CD4-positive, alpha-beta T cell (primary cell): ENCODE measurements at regions not wholly inside any gene's neighbourhood (a gene's known extent, or its start where the extent isn't known, plus 50 kb on each side); places are given as distances from the start of the nearest gene placed in this dataset.

Source experiments
- ATAC-seq: fragments of 200-7000 bp; cut with Tn5 transposase; one replicate; pipeline ENCODE4 v1.10.0; 2022; ENCODE audit warnings: mild to moderate bottlenecking; ENCODE audit not compliant: poor library complexity
- CTCF ChIA-PET: fragments of 350-600 bp; sonication (Branson Sonifier 250); formaldehyde crosslinking; loops from one replicate; lab custom pipeline; 2021; ENCODE audit warnings: antibody characterized with exemption, inconsistent platforms; lab: Charles Lee
- POLR2A ChIA-PET: fragments of 350-600 bp; sonication (Branson Sonifier 250); formaldehyde crosslinking; loops from one replicate; lab custom pipeline; 2021; ENCODE audit warnings: antibody characterized with exemption, inconsistent platforms; lab: Charles Lee
- DNase-seq, 14 experiments: peaks; one replicate each; pipeline ENCODE4 v3.0.0-alpha.2; 2013 to 2020; ENCODE audit warnings: mixed read lengths in 2 of 14
- H3K27ac ChIP-seq, 2 donors: one replicate each; pipeline versions ENCODE4 v1.5.1 to v1.7.0; 2013; ENCODE audit warnings: low read length in 2 of 2, low read depth in 1 of 2, mild to moderate bottlenecking in 1 of 2
- H3K27me3 ChIP-seq, 2 experiments: 1 replicate in 1 of 2; 2 replicates in 1 of 2; pipeline versions ENCODE4 v1.6.1 to v1.7.0; 2013; ENCODE audit warnings: low read length in 2 of 2, control low read depth in 1 of 2, mild to moderate bottlenecking in 1 of 2, moderate library complexity in 1 of 2; ENCODE audit not compliant: insufficient read depth in 2 of 2, control insufficient read depth in 1 of 2
- H3K36me3 ChIP-seq: one replicate; pipeline ENCODE4 v1.6.1; 2013; ENCODE audit warnings: low read length, control low read depth; ENCODE audit not compliant: insufficient read depth
- H3K4me1 ChIP-seq: one replicate; pipeline ENCODE4 v1.6.1; 2013; ENCODE audit warnings: low read length, control low read depth; ENCODE audit not compliant: insufficient read depth
- H3K4me3 ChIP-seq: one replicate; pipeline ENCODE4 v1.5.1; 2013; ENCODE audit warnings: mild to moderate bottlenecking, low read length, moderate library complexity
- H3K9me3 ChIP-seq, 2 experiments: 1 replicate in 1 of 2; 2 replicates in 1 of 2; pipeline versions ENCODE4 v1.6.1 to v1.7.0; 2013; ENCODE audit warnings: low read length in 2 of 2, mild to moderate bottlenecking in 2 of 2, control low read depth in 1 of 2, moderate library complexity in 1 of 2; ENCODE audit not compliant: control insufficient read depth in 1 of 2, insufficient read depth in 1 of 2
- H3K27ac Mint-ChIP-seq: one replicate; pipeline ENCODE4 v1.8.0; 2020; ENCODE audit warnings: mixed read lengths
- H3K27me3 Mint-ChIP-seq: one replicate; pipeline ENCODE4 v1.8.0; 2021; ENCODE audit warnings: mixed read lengths
- H3K36me3 Mint-ChIP-seq: one replicate; pipeline ENCODE4 v1.8.0; 2021; ENCODE audit warnings: low read depth, mixed read lengths
- H3K4me1 Mint-ChIP-seq: one replicate; pipeline ENCODE4 v1.8.0; 2021; ENCODE audit warnings: low read depth, mixed read lengths
- H3K4me3 Mint-ChIP-seq: one replicate; pipeline ENCODE4 v1.8.0; 2020; ENCODE audit warnings: mild to moderate bottlenecking, mixed read lengths
- H3K9me3 Mint-ChIP-seq: one replicate; pipeline ENCODE4 v1.8.0; 2020; ENCODE audit warnings: mixed read lengths
- intact Hi-C, 2 experiments: fragments of 100-400 bp; cut with DNase I in 1 of 2; cut with micrococcal nuclease in 1 of 2; formaldehyde crosslinking; loops; one replicate each; pipeline versions ENCODE4 v1.15.1 to v1.9.0; 2023 to 2025; cut with DNase I, micrococcal nuclease
- TF ChIP-seq, protein P1 (sequence below): fragments of 200-600 bp; IDR thresholded peaks from one replicate; pipeline ENCODE4 v1.8.0; 2022; ENCODE audit warnings: antibody characterized with exemption, mild to moderate bottlenecking

GRCh38 chr11:134785059-134785458, 373.0 kb upstream of the B3GAT1 start:
- intact Hi-C loops, result no loop called here
- DNase-seq, result no peak
- TF ChIP-seq, protein P1, sequence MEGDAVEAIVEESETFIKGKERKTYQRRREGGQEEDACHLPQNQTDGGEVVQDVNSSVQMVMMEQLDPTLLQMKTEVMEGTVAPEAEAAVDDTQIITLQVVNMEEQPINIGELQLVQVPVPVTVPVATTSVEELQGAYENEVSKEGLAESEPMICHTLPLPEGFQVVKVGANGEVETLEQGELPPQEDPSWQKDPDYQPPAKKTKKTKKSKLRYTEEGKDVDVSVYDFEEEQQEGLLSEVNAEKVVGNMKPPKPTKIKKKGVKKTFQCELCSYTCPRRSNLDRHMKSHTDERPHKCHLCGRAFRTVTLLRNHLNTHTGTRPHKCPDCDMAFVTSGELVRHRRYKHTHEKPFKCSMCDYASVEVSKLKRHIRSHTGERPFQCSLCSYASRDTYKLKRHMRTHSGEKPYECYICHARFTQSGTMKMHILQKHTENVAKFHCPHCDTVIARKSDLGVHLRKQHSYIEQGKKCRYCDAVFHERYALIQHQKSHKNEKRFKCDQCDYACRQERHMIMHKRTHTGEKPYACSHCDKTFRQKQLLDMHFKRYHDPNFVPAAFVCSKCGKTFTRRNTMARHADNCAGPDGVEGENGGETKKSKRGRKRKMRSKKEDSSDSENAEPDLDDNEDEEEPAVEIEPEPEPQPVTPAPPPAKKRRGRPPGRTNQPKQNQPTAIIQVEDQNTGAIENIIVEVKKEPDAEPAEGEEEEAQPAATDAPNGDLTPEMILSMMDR, result no peak
- H3K9me3 Mint-ChIP-seq, result no peaks in the 10 kb centered on the region
- H3K36me3 Mint-ChIP-seq, result no peaks in the 10 kb centered on the region
- peaks cover 0 to 24% of the 10 kb centered on the region in 2 experiments for H3K27me3 ChIP-seq
- H3K4me3 ChIP-seq, result no peak overlapping the region
- H3K4me1 ChIP-seq, result no peaks in the 10 kb centered on the region
- ChIA-PET POLR2A (no interaction called here), CTCF (no interaction called here)
- H3K36me3 ChIP-seq, result no peaks in the 10 kb centered on the region
- no peaks in the 10 kb centered on the region for H3K4me1 Mint-ChIP-seq
- no peak for ATAC-seq
- H3K27ac Mint-ChIP-seq, result no peak overlapping the region
- no peak overlapping the region for H3K27ac ChIP-seq
- H3K27me3 Mint-ChIP-seq, result peaks cover 28% of the 10 kb centered on the region
- H3K4me3 Mint-ChIP-seq, result no peak overlapping the region
- no peaks in the 10 kb centered on the region for H3K9me3 ChIP-seq

GRCh38 chr11:134784568-134784967, 372.5 kb upstream of the B3GAT1 start:
- peaks cover 0 to 27% of the 10 kb centered on the region in 2 experiments for H3K27me3 ChIP-seq
- H3K36me3 ChIP-seq, result no peaks in the 10 kb centered on the region
- intact Hi-C loops, result no loop called here
- Mint-ChIP-seq H3K4me1 (no peaks in the 10 kb centered on the region), H3K36me3 (no peaks in the 10 kb centered on the region), H3K27ac (no peak overlapping the region), H3K4me3 (no peak overlapping the region), H3K27me3 (peaks cover 32% of the 10 kb centered on the region), H3K9me3 (no peaks in the 10 kb centered on the region)
- TF ChIP-seq, protein P1, result no peak
- ChIA-PET CTCF (interaction anchor here (0.6 kb wide), 1 partner anchor 31 kb away, joined by 3 read pairs; no protein-coding TSS in a partner anchor), POLR2A (no interaction called here)
- H3K4me1 ChIP-seq, result no peaks in the 10 kb centered on the region
- no peak overlapping the region for H3K27ac ChIP-seq
- H3K9me3 ChIP-seq, result no peaks in the 10 kb centered on the region
- ATAC-seq, result no peak
- no peak for DNase-seq
- no peak overlapping the region for H3K4me3 ChIP-seq

DNA sequence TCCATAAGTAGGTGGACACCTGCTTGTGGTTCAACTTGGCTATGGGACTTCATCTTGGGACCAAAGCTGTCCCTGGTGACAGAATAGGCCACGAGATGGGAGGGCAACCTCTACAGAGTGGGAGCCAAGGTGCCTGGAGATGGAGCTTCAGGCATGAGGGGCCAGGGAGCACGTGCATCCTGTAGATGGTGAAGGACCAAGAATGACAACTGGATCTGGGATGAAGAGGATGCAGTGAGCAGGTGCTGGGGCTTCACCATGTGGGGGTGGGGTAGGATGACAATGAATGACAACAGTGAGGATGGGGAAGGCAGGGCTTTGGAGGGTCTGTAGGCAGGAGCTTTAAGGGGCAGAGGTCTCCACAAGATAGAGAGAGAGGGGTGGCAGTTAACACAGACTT, 372.0 kb upstream of the B3GAT1 start:
- TF ChIP-seq, protein P1, result no peak
- Mint-ChIP-seq H3K36me3 (no peaks in the 10 kb centered on the region), H3K4me1 (no peaks in the 10 kb centered on the region), H3K27ac (no peak overlapping the region), H3K9me3 (no peaks in the 10 kb centered on the region), H3K4me3 (no peak overlapping the region), H3K27me3 (peaks cover 32% of the 10 kb centered on the region)
- Histone ChIP-seq H3K4me3 (no peak overlapping the region), H3K27me3 (peaks cover 0 to 27% of the 10 kb centered on the region in 2 experiments), H3K9me3 (no peaks in the 10 kb centered on the region), H3K4me1 (no peaks in the 10 kb centered on the region), H3K27ac (no peak overlapping the region), H3K36me3 (no peaks in the 10 kb centered on the region)
- ChIA-PET POLR2A (no interaction called here), CTCF (interaction anchor here (0.6 kb wide), 1 partner anchor 31 kb away, joined by 3 read pairs; no protein-coding TSS in a partner anchor)
- DNase-seq (no peak), ATAC-seq (no peak)
- intact Hi-C loops, result no loop called here
